SK-N-SH (cell line): ENCODE measurements at regions not wholly inside any gene's neighbourhood (a gene's known extent, or its start where the extent isn't known, plus 50 kb on each side); places are given as distances from the start of the nearest gene placed in this dataset.

Experiments
- CTCF ChIA-PET: fragments of 300-600, 350-600 bp; formaldehyde crosslinking; extraction: SDS; loops from one replicate; lab custom pipeline; 2021; lab: Yijun Ruan, JAX
- POLR2A ChIA-PET: fragments of 350-600 bp; sonication (Branson Sonifier 250); formaldehyde crosslinking; extraction: SDS; loops from one replicate; lab custom pipeline; 2020; ENCODE audit warnings: antibody characterized with exemption, inconsistent platforms; lab: Yijun Ruan, JAX
- DNase-seq: peaks from one replicate; pipeline ENCODE4 v3.0.0; 2012
- H2AFZ ChIP-seq: fragments of 200-600 bp; sonication (generic); 2 replicates; pipeline ENCODE4 v1.8.1; 2016; ENCODE audit warnings: antibody characterized with exemption, mild to moderate bottlenecking, low read depth
- H3F3A ChIP-seq: fragments of 200-600 bp; sonication (generic); replicated peaks from 2 replicates; pipeline ENCODE3; 2016; ENCODE audit warnings: antibody characterized with exemption, mild to moderate bottlenecking; ENCODE audit not compliant: insufficient read depth
- H3K27ac ChIP-seq, 2 experiments: fragments of 200-500 bp in 1 of 2; fragments of 200-600 bp in 1 of 2; sonication (Bioruptor generic) in 1 of 2; sonication (generic), shearing (Covaris generic) in 1 of 2; 2 replicates each; pipeline versions ENCODE4 v1.5.1 to v1.6.1; 2014 to 2016; ENCODE audit warnings: low read depth in 2 of 2, inconsistent platforms in 1 of 2, low read length in 1 of 2, mild to moderate bottlenecking in 1 of 2, mixed read lengths in 1 of 2
- H3K27me3 ChIP-seq: fragments of 200-600 bp; sonication (generic), shearing (Covaris generic); 2 replicates; pipeline ENCODE4 v1.6.1; 2016; ENCODE audit warnings: mixed run types; ENCODE audit not compliant: insufficient read depth
- H3K36me3 ChIP-seq, 2 experiments: fragments of 200-500 bp in 1 of 2; fragments of 200-600 bp in 1 of 2; sonication (Bioruptor generic) in 1 of 2; sonication (generic) in 1 of 2; replicated peaks in 1 of 2; 2 replicates each; pipeline versions ENCODE3 to v1.5.1; 2014 to 2016; ENCODE audit warnings: low read length in 1 of 2, mild to moderate bottlenecking in 1 of 2; ENCODE audit not compliant: insufficient read depth in 2 of 2, control insufficient read depth in 1 of 2
- H3K4me1 ChIP-seq, 2 experiments: fragments of 200-500 bp in 1 of 2; fragments of 200-600 bp in 1 of 2; sonication (Bioruptor generic) in 1 of 2; sonication (generic), shearing (Covaris generic) in 1 of 2; 2 replicates each; pipeline versions ENCODE4 v1.5.1 to v1.6.1; 2014 to 2016; ENCODE audit warnings: low read depth in 1 of 2, low read length in 1 of 2, mixed run types in 1 of 2; ENCODE audit not compliant: insufficient read depth in 2 of 2, control insufficient read depth in 1 of 2
- H3K4me2 ChIP-seq: fragments of 200-600 bp; sonication (generic), shearing (Covaris generic); 2 replicates; pipeline ENCODE4 v1.6.1; 2017; ENCODE audit warnings: mixed run types
- H3K4me3 ChIP-seq, 2 experiments: fragments of 200-500 bp in 1 of 2; fragments of 200-600 bp in 1 of 2; sonication (Bioruptor generic) in 1 of 2; sonication (generic), shearing (Covaris generic) in 1 of 2; 2 replicates each; pipeline versions ENCODE4 v1.5.1 to v1.8.1; 2014 to 2016; ENCODE audit warnings: low read depth in 2 of 2, inconsistent platforms in 1 of 2, low read length in 1 of 2, mild to moderate bottlenecking in 1 of 2, mixed read lengths in 1 of 2, moderate library complexity in 1 of 2
- H3K79me2 ChIP-seq: fragments of 200-600 bp; sonication (generic); 2 replicates; pipeline ENCODE4 v1.8.1; 2017; ENCODE audit warnings: mild to moderate bottlenecking; ENCODE audit not compliant: insufficient read depth
- H3K9ac ChIP-seq: fragments of 200-600 bp; sonication (generic); 2 replicates; pipeline ENCODE4 v1.6.1; 2017; ENCODE audit warnings: mixed run types
- H3K9me2 ChIP-seq: fragments of 200-600 bp; sonication (generic); 2 replicates; pipeline ENCODE4 v1.6.1; 2017; ENCODE audit warnings: mixed run types
- H3K9me3 ChIP-seq: fragments of 200-600 bp; sonication (generic); 2 replicates; pipeline ENCODE4 v1.6.1; 2017; ENCODE audit warnings: mixed run types, mild to moderate bottlenecking, moderate library complexity
- H4K20me1 ChIP-seq: fragments of 200-600 bp; sonication (generic); 2 replicates; pipeline ENCODE4 v1.6.1; 2017; ENCODE audit warnings: mild to moderate bottlenecking, mixed run types; ENCODE audit not compliant: insufficient read depth
- ELF1 ChIP-seq: IDR thresholded peaks from 2 replicates; pipeline ENCODE4 v1.4.0; 2012
- EP300 ChIP-seq, 2 experiments: IDR thresholded peaks; 2 replicates each; pipeline versions ENCODE4 v1.4.0 to v1.6.1; 2012; ENCODE audit warnings: borderline replicate concordance in 1 of 2, low read depth in 1 of 2, low read length in 1 of 2
- GABPA ChIP-seq: IDR thresholded peaks from 2 replicates; pipeline ENCODE4 v1.4.0; 2012; ENCODE audit warnings: low read depth, mild to moderate bottlenecking
- GATA2 ChIP-seq: sonication (generic); formaldehyde crosslinking; IDR thresholded peaks from 2 replicates; pipeline ENCODE4 v1.5.0; 2020; ENCODE audit warnings: mild to moderate bottlenecking, missing genetic modification reagents
- MEF2A ChIP-seq: IDR thresholded peaks from 2 replicates; pipeline ENCODE4 v1.4.0; 2012; ENCODE audit warnings: low read depth, borderline replicate concordance
- MXI1 ChIP-seq: IDR thresholded peaks from 2 replicates; pipeline ENCODE4 v1.6.1; 2012; ENCODE audit warnings: mild to moderate bottlenecking, low read depth, low read length, improper control_type of control experiment
- NFIC ChIP-seq: IDR thresholded peaks from 2 replicates; pipeline ENCODE4 v1.4.0; 2012; ENCODE audit warnings: borderline replicate concordance
- NRF1 ChIP-seq: IDR thresholded peaks from 2 replicates; pipeline ENCODE4 v1.6.1; 2012; ENCODE audit warnings: low read depth, mild to moderate bottlenecking, low read length
- RAD21 ChIP-seq: IDR thresholded peaks from 2 replicates; pipeline ENCODE4 v1.6.1; 2012; ENCODE audit warnings: mild to moderate bottlenecking, low read length
- RCOR1 ChIP-seq: fragments of 150-350 bp; IDR thresholded peaks from 2 replicates; pipeline ENCODE4 v1.6.1; 2017; ENCODE audit warnings: antibody characterized with exemption, low read length
- RXRA ChIP-seq: IDR thresholded peaks from 2 replicates; pipeline ENCODE4 v1.4.0; 2012; ENCODE audit warnings: low read depth, mild to moderate bottlenecking, borderline replicate concordance
- WGBS: methylation state at CpG from one replicate; pipeline ENCODE4 v1.1.6; 2017; ENCODE audit warnings: low lambda C conversion rate; 5-methylcytosine and 5-hydroxymethylcytosine counted together
- TF ChIP-seq, protein P1 (sequence below): fragments of 200-600 bp; sonication (generic); IDR thresholded peaks from 2 replicates; pipeline ENCODE4 v1.6.1; 2017; ENCODE audit warnings: antibody characterized with exemption, mild to moderate bottlenecking, moderate library complexity
- TF ChIP-seq, protein P2 (sequence below): IDR thresholded peaks from 2 replicates; pipeline ENCODE4 v1.4.0; 2012; ENCODE audit warnings: low read depth, borderline replicate concordance
- TF ChIP-seq, protein P3 (sequence below): IDR thresholded peaks from 2 replicates; pipeline ENCODE4 v1.4.0; 2012; ENCODE audit warnings: low read depth
- TF ChIP-seq, protein P4 (sequence below): IDR thresholded peaks from 2 replicates; pipeline ENCODE4; 2012
- TF ChIP-seq, protein P5 (sequence below): fragments of 150-350 bp; IDR thresholded peaks from 2 replicates; pipeline ENCODE4 v1.6.1; 2017; ENCODE audit warnings: antibody characterized with exemption, low read length, low read depth, borderline replicate concordance
- TF ChIP-seq, protein P6 (sequence below): fragments of 150-350 bp; IDR thresholded peaks from 2 replicates; pipeline ENCODE4 v1.6.1; 2016; ENCODE audit warnings: mild to moderate bottlenecking, low read depth, low read length
- TF ChIP-seq, protein P7 (sequence below): IDR thresholded peaks from 2 replicates; pipeline ENCODE4 v1.4.0; 2012; ENCODE audit warnings: low read depth, borderline replicate concordance

DNA sequence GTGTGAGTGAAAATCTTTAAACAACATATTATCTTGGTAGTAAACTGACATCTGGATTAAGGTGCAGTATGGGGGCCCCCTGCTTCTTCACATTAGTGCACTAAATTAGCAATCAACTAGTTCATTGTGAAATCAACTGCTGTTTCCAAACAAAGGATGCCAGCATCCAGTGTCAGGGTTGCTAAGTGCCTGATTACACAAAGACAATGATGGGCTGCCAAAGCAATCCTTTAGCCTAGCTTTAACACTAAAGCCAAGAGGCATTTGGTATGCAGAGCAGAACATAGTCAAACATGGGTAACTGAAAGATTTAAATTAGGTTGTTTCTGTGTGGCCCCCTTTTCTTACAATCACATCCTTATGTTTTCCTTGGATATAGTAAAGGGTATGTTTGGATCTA is 543.1 kb upstream of the SLITRK5 start (continued):
- TF ChIP-seq, protein P1, sequence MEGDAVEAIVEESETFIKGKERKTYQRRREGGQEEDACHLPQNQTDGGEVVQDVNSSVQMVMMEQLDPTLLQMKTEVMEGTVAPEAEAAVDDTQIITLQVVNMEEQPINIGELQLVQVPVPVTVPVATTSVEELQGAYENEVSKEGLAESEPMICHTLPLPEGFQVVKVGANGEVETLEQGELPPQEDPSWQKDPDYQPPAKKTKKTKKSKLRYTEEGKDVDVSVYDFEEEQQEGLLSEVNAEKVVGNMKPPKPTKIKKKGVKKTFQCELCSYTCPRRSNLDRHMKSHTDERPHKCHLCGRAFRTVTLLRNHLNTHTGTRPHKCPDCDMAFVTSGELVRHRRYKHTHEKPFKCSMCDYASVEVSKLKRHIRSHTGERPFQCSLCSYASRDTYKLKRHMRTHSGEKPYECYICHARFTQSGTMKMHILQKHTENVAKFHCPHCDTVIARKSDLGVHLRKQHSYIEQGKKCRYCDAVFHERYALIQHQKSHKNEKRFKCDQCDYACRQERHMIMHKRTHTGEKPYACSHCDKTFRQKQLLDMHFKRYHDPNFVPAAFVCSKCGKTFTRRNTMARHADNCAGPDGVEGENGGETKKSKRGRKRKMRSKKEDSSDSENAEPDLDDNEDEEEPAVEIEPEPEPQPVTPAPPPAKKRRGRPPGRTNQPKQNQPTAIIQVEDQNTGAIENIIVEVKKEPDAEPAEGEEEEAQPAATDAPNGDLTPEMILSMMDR: no peak
- no peak for TF ChIP-seq GABPA
- TF ChIP-seq, all 33 proteins: peak for 0

DNA sequence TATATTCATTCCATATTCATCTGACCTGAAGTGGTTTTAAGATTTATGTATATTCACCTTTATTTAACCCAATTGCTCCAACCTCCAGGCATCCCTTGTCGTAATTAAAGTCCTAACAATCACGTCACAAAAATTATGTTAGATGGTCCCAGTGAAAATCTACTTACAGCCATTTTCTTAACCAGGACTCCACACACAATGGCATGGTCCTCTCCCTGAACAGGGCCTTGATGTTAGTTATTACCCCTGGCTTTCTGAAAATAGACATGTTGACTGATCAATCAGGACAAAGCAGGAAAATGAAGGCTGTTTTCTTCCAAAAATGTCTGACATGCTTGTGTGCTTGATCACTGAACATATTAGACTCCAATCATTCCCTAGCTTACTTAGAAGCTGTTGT is 542.7 kb upstream of the SLITRK5 start:
- Histone ChIP-seq H3K4me1 (no peaks in the 10 kb centered on the region), H3K4me2 (no peak overlapping the region), H2AFZ (no peak overlapping the region), H3K9ac (no peak overlapping the region), H3K9me2 (no peaks in the 10 kb centered on the region), H3K79me2 (no peaks in the 10 kb centered on the region), H3K4me3 (no peak overlapping the region), H3K27ac (no peak overlapping the region), H3K27me3 (no peaks in the 10 kb centered on the region), H4K20me1 (no peaks in the 10 kb centered on the region), H3F3A (no peaks in the 10 kb centered on the region), H3K36me3 (no peaks in the 10 kb centered on the region), H3K9me3 (no peaks in the 10 kb centered on the region)
- ChIA-PET CTCF (no interaction called here), POLR2A (no interaction called here)
- no peak for DNase-seq
- TF ChIP-seq NFIC: no peak
- no peak for TF ChIP-seq ELF1
- TF ChIP-seq, protein P2, sequence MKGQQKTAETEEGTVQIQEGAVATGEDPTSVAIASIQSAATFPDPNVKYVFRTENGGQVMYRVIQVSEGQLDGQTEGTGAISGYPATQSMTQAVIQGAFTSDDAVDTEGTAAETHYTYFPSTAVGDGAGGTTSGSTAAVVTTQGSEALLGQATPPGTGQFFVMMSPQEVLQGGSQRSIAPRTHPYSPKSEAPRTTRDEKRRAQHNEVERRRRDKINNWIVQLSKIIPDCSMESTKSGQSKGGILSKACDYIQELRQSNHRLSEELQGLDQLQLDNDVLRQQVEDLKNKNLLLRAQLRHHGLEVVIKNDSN: no peak
- TF ChIP-seq RXRA: no peak
- WGBS: 5% methylated on average over 2 of the region's 2 CpGs

DNA sequence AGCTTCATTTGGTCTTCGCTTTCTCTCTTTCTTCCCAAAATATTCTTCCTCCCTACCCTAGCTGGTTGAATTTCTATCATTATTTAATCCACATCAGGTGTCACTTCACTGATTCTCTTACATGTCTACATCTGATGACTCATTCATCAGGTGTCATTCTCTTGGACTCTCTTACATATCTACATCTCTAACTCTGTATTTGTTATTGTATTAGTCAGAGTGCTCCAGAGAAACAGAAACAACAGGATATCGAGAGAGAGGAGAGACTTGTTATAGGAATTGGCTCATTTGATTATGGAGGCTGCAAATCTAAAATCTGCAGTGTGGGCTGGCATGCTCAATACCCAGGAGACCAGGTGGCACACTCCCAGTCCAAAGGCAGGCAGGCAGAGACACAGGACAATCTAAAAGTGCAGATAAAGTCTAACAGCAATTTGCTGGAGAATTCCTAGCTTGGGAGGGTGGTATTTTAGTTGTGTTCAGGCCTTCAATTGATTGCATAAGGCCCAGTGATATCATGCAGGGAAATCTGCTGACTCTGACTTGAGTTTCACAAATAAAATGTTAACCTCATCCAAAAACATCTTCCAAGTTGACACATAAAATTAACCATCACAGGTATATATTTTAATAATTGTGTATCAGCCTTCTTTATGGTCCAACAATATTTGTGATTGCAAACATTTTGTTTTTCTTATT is 541.4 kb upstream of the SLITRK5 start:
- Histone ChIP-seq H3K9me2 (no peaks in the 10 kb centered on the region), H3K4me2 (no peak overlapping the region), H3K4me1 (no peaks in the 10 kb centered on the region), H3K27ac (no peak overlapping the region), H2AFZ (no peak overlapping the region), H3K9ac (no peak overlapping the region), H3K36me3 (no peaks in the 10 kb centered on the region), H3K27me3 (no peaks in the 10 kb centered on the region), H3K79me2 (no peaks in the 10 kb centered on the region), H3K4me3 (no peak overlapping the region), H3K9me3 (no peaks in the 10 kb centered on the region), H4K20me1 (no peaks in the 10 kb centered on the region), H3F3A (no peaks in the 10 kb centered on the region)
- DNase-seq: no peak
- 23% methylated on average over 2 of the region's 2 CpGs for WGBS
- CTCF ChIA-PET: no interaction called here
- POLR2A ChIA-PET: no interaction called here
- TF ChIP-seq GATA2 (CRISPR knock-in tag) (no peak), MEF2A (no peak), EP300 (IDR thresholded peaks at IDR 0.05; ENCODE audit: borderline replicate concordance in 1 of 2, low read depth in 1 of 2, low read length in 1 of 2) (no peak), GABPA (no peak), MXI1 (no peak), RAD21 (no peak), RCOR1 (no peak), NRF1 (no peak)
- TF ChIP-seq, protein P3, sequence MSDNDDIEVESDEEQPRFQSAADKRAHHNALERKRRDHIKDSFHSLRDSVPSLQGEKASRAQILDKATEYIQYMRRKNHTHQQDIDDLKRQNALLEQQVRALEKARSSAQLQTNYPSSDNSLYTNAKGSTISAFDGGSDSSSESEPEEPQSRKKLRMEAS: no peak
- TF ChIP-seq, protein P4, sequence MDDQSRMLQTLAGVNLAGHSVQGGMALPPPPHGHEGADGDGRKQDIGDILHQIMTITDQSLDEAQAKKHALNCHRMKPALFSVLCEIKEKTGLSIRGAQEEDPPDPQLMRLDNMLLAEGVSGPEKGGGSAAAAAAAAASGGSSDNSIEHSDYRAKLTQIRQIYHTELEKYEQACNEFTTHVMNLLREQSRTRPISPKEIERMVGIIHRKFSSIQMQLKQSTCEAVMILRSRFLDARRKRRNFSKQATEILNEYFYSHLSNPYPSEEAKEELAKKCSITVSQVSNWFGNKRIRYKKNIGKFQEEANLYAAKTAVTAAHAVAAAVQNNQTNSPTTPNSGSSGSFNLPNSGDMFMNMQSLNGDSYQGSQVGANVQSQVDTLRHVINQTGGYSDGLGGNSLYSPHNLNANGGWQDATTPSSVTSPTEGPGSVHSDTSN: no peak
- TF ChIP-seq, protein P5, sequence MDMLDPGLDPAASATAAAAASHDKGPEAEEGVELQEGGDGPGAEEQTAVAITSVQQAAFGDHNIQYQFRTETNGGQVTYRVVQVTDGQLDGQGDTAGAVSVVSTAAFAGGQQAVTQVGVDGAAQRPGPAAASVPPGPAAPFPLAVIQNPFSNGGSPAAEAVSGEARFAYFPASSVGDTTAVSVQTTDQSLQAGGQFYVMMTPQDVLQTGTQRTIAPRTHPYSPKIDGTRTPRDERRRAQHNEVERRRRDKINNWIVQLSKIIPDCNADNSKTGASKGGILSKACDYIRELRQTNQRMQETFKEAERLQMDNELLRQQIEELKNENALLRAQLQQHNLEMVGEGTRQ: no peak
- TF ChIP-seq, protein P6, sequence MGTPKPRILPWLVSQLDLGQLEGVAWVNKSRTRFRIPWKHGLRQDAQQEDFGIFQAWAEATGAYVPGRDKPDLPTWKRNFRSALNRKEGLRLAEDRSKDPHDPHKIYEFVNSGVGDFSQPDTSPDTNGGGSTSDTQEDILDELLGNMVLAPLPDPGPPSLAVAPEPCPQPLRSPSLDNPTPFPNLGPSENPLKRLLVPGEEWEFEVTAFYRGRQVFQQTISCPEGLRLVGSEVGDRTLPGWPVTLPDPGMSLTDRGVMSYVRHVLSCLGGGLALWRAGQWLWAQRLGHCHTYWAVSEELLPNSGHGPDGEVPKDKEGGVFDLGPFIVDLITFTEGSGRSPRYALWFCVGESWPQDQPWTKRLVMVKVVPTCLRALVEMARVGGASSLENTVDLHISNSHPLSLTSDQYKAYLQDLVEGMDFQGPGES: no peak
- TF ChIP-seq, protein P7, sequence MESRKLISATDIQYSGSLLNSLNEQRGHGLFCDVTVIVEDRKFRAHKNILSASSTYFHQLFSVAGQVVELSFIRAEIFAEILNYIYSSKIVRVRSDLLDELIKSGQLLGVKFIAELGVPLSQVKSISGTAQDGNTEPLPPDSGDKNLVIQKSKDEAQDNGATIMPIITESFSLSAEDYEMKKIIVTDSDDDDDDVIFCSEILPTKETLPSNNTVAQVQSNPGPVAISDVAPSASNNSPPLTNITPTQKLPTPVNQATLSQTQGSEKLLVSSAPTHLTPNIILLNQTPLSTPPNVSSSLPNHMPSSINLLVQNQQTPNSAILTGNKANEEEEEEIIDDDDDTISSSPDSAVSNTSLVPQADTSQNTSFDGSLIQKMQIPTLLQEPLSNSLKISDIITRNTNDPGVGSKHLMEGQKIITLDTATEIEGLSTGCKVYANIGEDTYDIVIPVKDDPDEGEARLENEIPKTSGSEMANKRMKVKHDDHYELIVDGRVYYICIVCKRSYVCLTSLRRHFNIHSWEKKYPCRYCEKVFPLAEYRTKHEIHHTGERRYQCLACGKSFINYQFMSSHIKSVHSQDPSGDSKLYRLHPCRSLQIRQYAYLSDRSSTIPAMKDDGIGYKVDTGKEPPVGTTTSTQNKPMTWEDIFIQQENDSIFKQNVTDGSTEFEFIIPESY: no peak
